ENCODE measurements at regions not wholly inside any gene's neighbourhood (a gene's known extent, or its start where the extent isn't known, plus 50 kb on each side); places are given as distances from the start of the nearest gene placed in this dataset.

DNA sequence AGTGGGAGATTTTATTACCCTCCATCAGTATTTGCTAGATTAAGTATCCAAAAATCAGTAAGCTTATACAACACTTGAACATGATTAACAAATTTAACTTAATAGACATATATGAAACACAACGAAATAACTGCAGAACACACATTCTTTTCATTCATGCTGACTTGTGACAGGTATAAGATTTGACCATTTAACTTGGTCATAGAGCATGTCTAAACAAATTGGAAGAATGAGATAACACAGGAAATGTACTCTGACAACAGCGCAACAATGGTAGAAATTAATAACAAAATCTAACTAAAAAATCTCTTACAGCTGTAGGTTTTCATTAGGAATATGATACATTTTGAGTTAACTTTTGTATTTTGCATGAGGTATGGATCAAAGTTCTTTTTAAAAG, 62.4 kb upstream of the TTLL7 start:
- Histone ChIP-seq H3K36me3 (replicated peaks in 1 of 2; ENCODE audit: control extremely low read depth in 1 of 2, control insufficient read depth in 1 of 2, extremely low read depth in 1 of 2, insufficient read depth in 2 of 2, low read length in 1 of 2) (no peaks in the 10 kb centered on the region), H3K4me3 (ENCODE audit: control extremely low read depth in 1 of 5, extremely low read depth in 1 of 5, insufficient read depth in 1 of 5, low read depth in 2 of 5, low read length in 4 of 5) (no peak overlapping the region), H3K27ac (ENCODE audit: low read length in 2 of 2) (no peak overlapping the region), H3K4me1 (ENCODE audit: control insufficient read depth in 2 of 2, insufficient read depth in 2 of 2, low read length in 2 of 2) (no peaks in the 10 kb centered on the region), H3K27me3 (replicated peaks in 1 of 4; ENCODE audit: control extremely low read depth in 1 of 4, control insufficient read depth in 3 of 4, insufficient read depth in 4 of 4, low read length in 3 of 4) (peaks cover 0 to 5% (median 1%) of the 10 kb centered on the region in 4 experiments), H4K20me1 (ENCODE audit: control insufficient read depth, insufficient read depth, low read length, poor library complexity, severe bottlenecking) (no peaks in the 10 kb centered on the region), H2AFZ (ENCODE audit: insufficient read depth, low read depth, low read length, poor library complexity, severe bottlenecking) (no peak overlapping the region), H3K9ac (ENCODE audit: low read length) (no peak overlapping the region), H3K4me2 (replicated peaks; ENCODE audit: low read depth, low read length, poor library complexity, severe bottlenecking) (no peak overlapping the region), H3K9me3 (ENCODE audit: control extremely low read depth in 1 of 3, control insufficient read depth in 2 of 3, insufficient read depth in 1 of 3, low read length in 2 of 3) (peaks cover 0 to 1% (median 0%) of the 10 kb centered on the region in 3 donors), H3K79me2 (ENCODE audit: control insufficient read depth, insufficient read depth, low read length) (no peaks in the 10 kb centered on the region)
- CTCF ChIA-PET, result interaction anchor here (1.1 kb wide), 1 partner anchor 10 kb away, joined by 4 read pairs; no protein-coding TSS in a partner anchor
- POLR2A ChIA-PET, result no interaction called here
- DNase-seq (no peak), ATAC-seq (ENCODE audit: low read depth) (no peak)
- TF ChIP-seq EZH2 (IDR thresholded peaks at IDR 0.05; ENCODE audit: borderline replicate concordance, insufficient read depth, low read depth, low read length, poor library complexity, severe bottlenecking), result no peak
- intact Hi-C loops (cut with micrococcal nuclease), result no loop called here
- no peaks in the 10 kb centered on the region for H3K4me1 Mint-ChIP-seq
- no peak overlapping the region for H3K4me3 Mint-ChIP-seq
- WGBS (ENCODE audit: insufficient coverage), result no CpG with 5 or more reads among the region's 2 CpGs
- no peak overlapping the region for H3K27ac Mint-ChIP-seq
- peaks cover 19% of the 10 kb centered on the region for H3K27me3 Mint-ChIP-seq
- H3K9me3 Mint-ChIP-seq (ENCODE audit: insufficient read depth), result no peaks in the 10 kb centered on the region

GRCh38 chr1:84060781-84061180, 61.8 kb upstream of the TTLL7 start:
- CTCF ChIA-PET, result interaction anchor here (1.1 kb wide), 1 partner anchor 10 kb away, joined by 4 read pairs; no protein-coding TSS in a partner anchor

More at GRCh38 chr1:84060781-84061180, 61.8 kb upstream of the TTLL7 start:
- Mint-ChIP-seq H3K27me3 (peaks cover 15% of the 10 kb centered on the region), H3K27ac (no peak overlapping the region), H3K4me1 (no peaks in the 10 kb centered on the region), H3K9me3 (ENCODE audit: insufficient read depth) (no peaks in the 10 kb centered on the region), H3K4me3 (no peak overlapping the region)
- H3K27ac ChIP-seq (ENCODE audit: low read length in 2 of 2), result no peak overlapping the region
- intact Hi-C loops (cut with micrococcal nuclease), result no loop called here
- peaks cover 0 to 5% (median 1%) of the 10 kb centered on the region in 4 experiments for H3K27me3 ChIP-seq (replicated peaks in 1 of 4; ENCODE audit: control extremely low read depth in 1 of 4, control insufficient read depth in 3 of 4, insufficient read depth in 4 of 4, low read length in 3 of 4)
- no peaks in the 10 kb centered on the region for H3K36me3 ChIP-seq (replicated peaks in 1 of 2; ENCODE audit: control extremely low read depth in 1 of 2, control insufficient read depth in 1 of 2, extremely low read depth in 1 of 2, insufficient read depth in 2 of 2, low read length in 1 of 2)
- H3K9me3 ChIP-seq (ENCODE audit: control extremely low read depth in 1 of 3, control insufficient read depth in 2 of 3, insufficient read depth in 1 of 3, low read length in 2 of 3), result peaks cover 0 to 1% (median 0%) of the 10 kb centered on the region in 3 donors
- ATAC-seq (ENCODE audit: low read depth) (no peak), DNase-seq (no peak)
- H3K4me1 ChIP-seq (ENCODE audit: control insufficient read depth in 2 of 2, insufficient read depth in 2 of 2, low read length in 2 of 2), result no peaks in the 10 kb centered on the region
- POLR2A ChIA-PET, result no interaction called here
- H3K9ac ChIP-seq (ENCODE audit: low read length), result no peak overlapping the region
- no peaks in the 10 kb centered on the region for H3K79me2 ChIP-seq (ENCODE audit: control insufficient read depth, insufficient read depth, low read length)
- no peaks in the 10 kb centered on the region for H4K20me1 ChIP-seq (ENCODE audit: control insufficient read depth, insufficient read depth, low read length, poor library complexity, severe bottlenecking)
- H2AFZ ChIP-seq (ENCODE audit: insufficient read depth, low read depth, low read length, poor library complexity, severe bottlenecking), result no peak overlapping the region
- no peak overlapping the region for H3K4me3 ChIP-seq (ENCODE audit: control extremely low read depth in 1 of 5, extremely low read depth in 1 of 5, insufficient read depth in 1 of 5, low read depth in 2 of 5, low read length in 4 of 5)
- no peak overlapping the region for H3K4me2 ChIP-seq (replicated peaks; ENCODE audit: low read depth, low read length, poor library complexity, severe bottlenecking)
- WGBS (ENCODE audit: insufficient coverage), result 97% methylated on average over 2 of the region's 2 CpGs
- no peak for TF ChIP-seq EZH2 (IDR thresholded peaks at IDR 0.05; ENCODE audit: borderline replicate concordance, insufficient read depth, low read depth, low read length, poor library complexity, severe bottlenecking)
- TF ChIP-seq, protein P1, sequence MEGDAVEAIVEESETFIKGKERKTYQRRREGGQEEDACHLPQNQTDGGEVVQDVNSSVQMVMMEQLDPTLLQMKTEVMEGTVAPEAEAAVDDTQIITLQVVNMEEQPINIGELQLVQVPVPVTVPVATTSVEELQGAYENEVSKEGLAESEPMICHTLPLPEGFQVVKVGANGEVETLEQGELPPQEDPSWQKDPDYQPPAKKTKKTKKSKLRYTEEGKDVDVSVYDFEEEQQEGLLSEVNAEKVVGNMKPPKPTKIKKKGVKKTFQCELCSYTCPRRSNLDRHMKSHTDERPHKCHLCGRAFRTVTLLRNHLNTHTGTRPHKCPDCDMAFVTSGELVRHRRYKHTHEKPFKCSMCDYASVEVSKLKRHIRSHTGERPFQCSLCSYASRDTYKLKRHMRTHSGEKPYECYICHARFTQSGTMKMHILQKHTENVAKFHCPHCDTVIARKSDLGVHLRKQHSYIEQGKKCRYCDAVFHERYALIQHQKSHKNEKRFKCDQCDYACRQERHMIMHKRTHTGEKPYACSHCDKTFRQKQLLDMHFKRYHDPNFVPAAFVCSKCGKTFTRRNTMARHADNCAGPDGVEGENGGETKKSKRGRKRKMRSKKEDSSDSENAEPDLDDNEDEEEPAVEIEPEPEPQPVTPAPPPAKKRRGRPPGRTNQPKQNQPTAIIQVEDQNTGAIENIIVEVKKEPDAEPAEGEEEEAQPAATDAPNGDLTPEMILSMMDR (IDR thresholded peaks at IDR 0.05), result no peak

Data from B cell (primary cell).